ENCODE measurements at regions not wholly inside any gene's neighbourhood (a gene's known extent, or its start where the extent isn't known, plus 50 kb on each side); places are given as distances from the start of the nearest gene placed in this dataset.

DNA sequence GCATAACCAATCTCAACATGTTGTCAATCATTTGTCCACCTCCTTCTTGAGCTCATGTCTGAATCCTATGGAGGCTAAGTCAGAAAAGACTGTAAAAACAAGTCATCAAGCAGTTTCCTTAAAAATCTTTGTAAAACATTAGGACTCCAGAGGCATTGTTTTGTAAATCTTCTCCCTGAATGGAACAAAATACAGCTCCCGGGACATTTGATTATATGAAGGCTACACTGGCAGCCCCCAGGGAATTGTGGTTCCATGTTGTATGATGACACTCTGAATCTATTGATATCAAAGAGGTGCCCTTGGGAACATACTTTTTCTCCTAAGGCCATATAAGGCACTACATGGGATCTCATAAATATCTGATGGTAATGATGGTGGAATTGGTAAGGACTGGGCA lies 83.2 kb upstream of the NUDT12 start:
- Histone ChIP-seq H3K9ac (ENCODE audit: low read depth in 1 of 2, low read length in 2 of 2) (no peak overlapping the region), H3K4me3 (ENCODE audit: low read depth in 1 of 3, low read length in 3 of 3) (no peak overlapping the region), H3K4me1 (ENCODE audit: control insufficient read depth in 4 of 4, insufficient read depth in 4 of 4, low read length in 3 of 4) (no peaks in the 10 kb centered on the region), H3K9me3 (ENCODE audit: control insufficient read depth in 4 of 4, low read length in 3 of 4) (no peaks in the 10 kb centered on the region), H3K27me3 (ENCODE audit: control insufficient read depth in 4 of 4, insufficient read depth in 4 of 4, low read length in 3 of 4) (no peaks in the 10 kb centered on the region), H3K27ac (ENCODE audit: low read depth in 1 of 2, low read length in 2 of 2) (no peak overlapping the region), H3K36me3 (ENCODE audit: control insufficient read depth in 4 of 4, insufficient read depth in 3 of 4, low read depth in 1 of 4, low read length in 3 of 4) (no peaks in the 10 kb centered on the region)
- no peak for TF ChIP-seq FOXA2 (IDR thresholded peaks at IDR 0.05)
- TF ChIP-seq, protein P1, sequence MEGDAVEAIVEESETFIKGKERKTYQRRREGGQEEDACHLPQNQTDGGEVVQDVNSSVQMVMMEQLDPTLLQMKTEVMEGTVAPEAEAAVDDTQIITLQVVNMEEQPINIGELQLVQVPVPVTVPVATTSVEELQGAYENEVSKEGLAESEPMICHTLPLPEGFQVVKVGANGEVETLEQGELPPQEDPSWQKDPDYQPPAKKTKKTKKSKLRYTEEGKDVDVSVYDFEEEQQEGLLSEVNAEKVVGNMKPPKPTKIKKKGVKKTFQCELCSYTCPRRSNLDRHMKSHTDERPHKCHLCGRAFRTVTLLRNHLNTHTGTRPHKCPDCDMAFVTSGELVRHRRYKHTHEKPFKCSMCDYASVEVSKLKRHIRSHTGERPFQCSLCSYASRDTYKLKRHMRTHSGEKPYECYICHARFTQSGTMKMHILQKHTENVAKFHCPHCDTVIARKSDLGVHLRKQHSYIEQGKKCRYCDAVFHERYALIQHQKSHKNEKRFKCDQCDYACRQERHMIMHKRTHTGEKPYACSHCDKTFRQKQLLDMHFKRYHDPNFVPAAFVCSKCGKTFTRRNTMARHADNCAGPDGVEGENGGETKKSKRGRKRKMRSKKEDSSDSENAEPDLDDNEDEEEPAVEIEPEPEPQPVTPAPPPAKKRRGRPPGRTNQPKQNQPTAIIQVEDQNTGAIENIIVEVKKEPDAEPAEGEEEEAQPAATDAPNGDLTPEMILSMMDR (IDR thresholded peaks at IDR 0.05; ENCODE audit: low read depth, low read length, missing input control) = no peak
- TF ChIP-seq GABPA (IDR thresholded peaks at IDR 0.05 in 1 of 2, conservative IDR thresholded peaks at IDR 0.05 in 1 of 2) = no peak
- no peak for TF ChIP-seq TAF1 (conservative IDR thresholded peaks at IDR 0.05)
- no peak for TF ChIP-seq FOXA1 (IDR thresholded peaks at IDR 0.05)
- no peak for TF ChIP-seq HNF4A (conservative IDR thresholded peaks at IDR 0.05)
- no peak for TF ChIP-seq JUND (IDR thresholded peaks at IDR 0.05)
- TF ChIP-seq, protein P2, sequence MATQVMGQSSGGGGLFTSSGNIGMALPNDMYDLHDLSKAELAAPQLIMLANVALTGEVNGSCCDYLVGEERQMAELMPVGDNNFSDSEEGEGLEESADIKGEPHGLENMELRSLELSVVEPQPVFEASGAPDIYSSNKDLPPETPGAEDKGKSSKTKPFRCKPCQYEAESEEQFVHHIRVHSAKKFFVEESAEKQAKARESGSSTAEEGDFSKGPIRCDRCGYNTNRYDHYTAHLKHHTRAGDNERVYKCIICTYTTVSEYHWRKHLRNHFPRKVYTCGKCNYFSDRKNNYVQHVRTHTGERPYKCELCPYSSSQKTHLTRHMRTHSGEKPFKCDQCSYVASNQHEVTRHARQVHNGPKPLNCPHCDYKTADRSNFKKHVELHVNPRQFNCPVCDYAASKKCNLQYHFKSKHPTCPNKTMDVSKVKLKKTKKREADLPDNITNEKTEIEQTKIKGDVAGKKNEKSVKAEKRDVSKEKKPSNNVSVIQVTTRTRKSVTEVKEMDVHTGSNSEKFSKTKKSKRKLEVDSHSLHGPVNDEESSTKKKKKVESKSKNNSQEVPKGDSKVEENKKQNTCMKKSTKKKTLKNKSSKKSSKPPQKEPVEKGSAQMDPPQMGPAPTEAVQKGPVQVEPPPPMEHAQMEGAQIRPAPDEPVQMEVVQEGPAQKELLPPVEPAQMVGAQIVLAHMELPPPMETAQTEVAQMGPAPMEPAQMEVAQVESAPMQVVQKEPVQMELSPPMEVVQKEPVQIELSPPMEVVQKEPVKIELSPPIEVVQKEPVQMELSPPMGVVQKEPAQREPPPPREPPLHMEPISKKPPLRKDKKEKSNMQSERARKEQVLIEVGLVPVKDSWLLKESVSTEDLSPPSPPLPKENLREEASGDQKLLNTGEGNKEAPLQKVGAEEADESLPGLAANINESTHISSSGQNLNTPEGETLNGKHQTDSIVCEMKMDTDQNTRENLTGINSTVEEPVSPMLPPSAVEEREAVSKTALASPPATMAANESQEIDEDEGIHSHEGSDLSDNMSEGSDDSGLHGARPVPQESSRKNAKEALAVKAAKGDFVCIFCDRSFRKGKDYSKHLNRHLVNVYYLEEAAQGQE (IDR thresholded peaks at IDR 0.05) = no peak
- TF ChIP-seq, protein P3, sequence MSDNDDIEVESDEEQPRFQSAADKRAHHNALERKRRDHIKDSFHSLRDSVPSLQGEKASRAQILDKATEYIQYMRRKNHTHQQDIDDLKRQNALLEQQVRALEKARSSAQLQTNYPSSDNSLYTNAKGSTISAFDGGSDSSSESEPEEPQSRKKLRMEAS (IDR thresholded peaks at IDR 0.05) = no peak
- no peak for DNase-seq (ENCODE audit: low spot score)
- 93% methylated on average over 1 of the region's 1 CpG for WGBS

DNA sequence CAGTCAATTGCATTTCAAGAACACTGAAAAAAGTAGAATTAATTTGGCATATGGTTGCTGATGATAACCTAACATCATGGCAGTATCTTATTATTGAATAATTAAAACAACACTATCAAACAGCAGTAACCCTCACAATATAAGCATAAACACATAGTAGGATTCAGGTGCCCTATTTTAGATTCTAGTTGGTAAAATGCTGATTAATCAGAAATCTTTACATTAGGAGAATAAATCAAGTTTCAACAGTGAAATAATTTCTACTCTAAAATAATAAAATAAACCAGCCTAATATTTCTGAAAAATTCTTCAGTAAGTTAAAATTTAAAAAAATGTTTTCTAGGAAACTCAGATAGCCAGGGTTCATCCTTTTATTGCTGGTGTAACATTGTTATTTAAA lies 76.4 kb upstream of the NUDT12 start:
- no peak for DNase-seq (ENCODE audit: low spot score)
- H3K9me3 ChIP-seq (ENCODE audit: control insufficient read depth in 4 of 4, low read length in 3 of 4) = no peaks in the 10 kb centered on the region
- TF ChIP-seq, protein P4, sequence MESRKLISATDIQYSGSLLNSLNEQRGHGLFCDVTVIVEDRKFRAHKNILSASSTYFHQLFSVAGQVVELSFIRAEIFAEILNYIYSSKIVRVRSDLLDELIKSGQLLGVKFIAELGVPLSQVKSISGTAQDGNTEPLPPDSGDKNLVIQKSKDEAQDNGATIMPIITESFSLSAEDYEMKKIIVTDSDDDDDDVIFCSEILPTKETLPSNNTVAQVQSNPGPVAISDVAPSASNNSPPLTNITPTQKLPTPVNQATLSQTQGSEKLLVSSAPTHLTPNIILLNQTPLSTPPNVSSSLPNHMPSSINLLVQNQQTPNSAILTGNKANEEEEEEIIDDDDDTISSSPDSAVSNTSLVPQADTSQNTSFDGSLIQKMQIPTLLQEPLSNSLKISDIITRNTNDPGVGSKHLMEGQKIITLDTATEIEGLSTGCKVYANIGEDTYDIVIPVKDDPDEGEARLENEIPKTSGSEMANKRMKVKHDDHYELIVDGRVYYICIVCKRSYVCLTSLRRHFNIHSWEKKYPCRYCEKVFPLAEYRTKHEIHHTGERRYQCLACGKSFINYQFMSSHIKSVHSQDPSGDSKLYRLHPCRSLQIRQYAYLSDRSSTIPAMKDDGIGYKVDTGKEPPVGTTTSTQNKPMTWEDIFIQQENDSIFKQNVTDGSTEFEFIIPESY (IDR thresholded peaks at IDR 0.05) = no peak
- TF ChIP-seq NR2F2 (IDR thresholded peaks at IDR 0.05) (no peak), GABPA (IDR thresholded peaks at IDR 0.05 in 1 of 2, conservative IDR thresholded peaks at IDR 0.05 in 1 of 2) (no peak)
- TF ChIP-seq, protein P3 (IDR thresholded peaks at IDR 0.05) = no peak
- TF ChIP-seq, protein P2 (IDR thresholded peaks at IDR 0.05) = no peak
- no peaks in the 10 kb centered on the region for H3K27me3 ChIP-seq (ENCODE audit: control insufficient read depth in 4 of 4, insufficient read depth in 4 of 4, low read length in 3 of 4)
- no peak overlapping the region for H3K4me3 ChIP-seq (ENCODE audit: low read depth in 1 of 3, low read length in 3 of 3)
- no peaks in the 10 kb centered on the region for H3K36me3 ChIP-seq (ENCODE audit: control insufficient read depth in 4 of 4, insufficient read depth in 3 of 4, low read depth in 1 of 4, low read length in 3 of 4)
- no peaks in the 10 kb centered on the region for H3K4me1 ChIP-seq (ENCODE audit: control insufficient read depth in 4 of 4, insufficient read depth in 4 of 4, low read length in 3 of 4)
- no peak overlapping the region for H3K27ac ChIP-seq (ENCODE audit: low read depth in 1 of 2, low read length in 2 of 2)
- H3K9ac ChIP-seq (ENCODE audit: low read depth in 1 of 2, low read length in 2 of 2) = no peak overlapping the region

Measured in liver (tissue), 8 donors.